ENCODE measurements at regions not wholly inside any gene's neighbourhood (a gene's known extent, or its start where the extent isn't known, plus 50 kb on each side); places are given as distances from the start of the nearest gene placed in this dataset.

DNA sequence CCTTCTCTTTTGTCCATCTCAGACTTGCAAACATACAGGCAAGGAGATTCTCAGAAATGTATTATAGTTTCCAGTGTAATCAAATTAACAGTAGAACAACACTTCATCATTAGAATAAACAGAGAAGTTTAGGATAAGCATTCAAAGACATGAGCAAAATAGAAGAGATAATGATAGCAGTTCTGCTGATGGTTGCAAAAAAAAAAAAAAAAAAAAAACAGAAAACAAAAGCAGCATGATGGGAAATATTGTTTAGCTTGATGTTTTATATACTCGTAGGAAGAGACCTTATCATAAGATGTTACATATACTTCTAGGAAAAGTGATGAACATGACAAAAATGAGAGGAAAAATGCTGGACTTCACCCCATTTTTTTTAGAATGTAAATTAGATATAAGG, 1356.2 kb downstream of the MAT2B start:
- no peaks in the 10 kb centered on the region for H3K27me3 ChIP-seq (ENCODE audit: insufficient read depth, low read depth, low read length)
- H3K36me3 ChIP-seq (ENCODE audit: insufficient read depth, low read length), result no peaks in the 10 kb centered on the region
- no peak overlapping the region for H3K9ac ChIP-seq (ENCODE audit: low read length)
- no peak overlapping the region for H3K27ac ChIP-seq (ENCODE audit: low read length)
- H3K79me2 ChIP-seq (replicated peaks; ENCODE audit: insufficient read depth, low read length), result no peaks in the 10 kb centered on the region
- H3K9me3 ChIP-seq (ENCODE audit: low read length), result no peaks in the 10 kb centered on the region
- H3K4me2 ChIP-seq (ENCODE audit: low read length), result no peak overlapping the region
- no peaks in the 10 kb centered on the region for H3F3A ChIP-seq (ENCODE audit: insufficient read depth, low read length, poor library complexity, severe bottlenecking)
- H4K20me1 ChIP-seq (ENCODE audit: insufficient read depth), result no peaks in the 10 kb centered on the region
- TF ChIP-seq SMC3 (conservative IDR thresholded peaks at IDR 0.05; ENCODE audit: poor library complexity), result no peak
- TF ChIP-seq EZH2 (IDR thresholded peaks at IDR 0.05; ENCODE audit: borderline replicate concordance, insufficient read depth, low read length, poor library complexity, severe bottlenecking), result no peak
- no peak for TF ChIP-seq RAD21 (conservative IDR thresholded peaks at IDR 0.05)
- H2AFZ ChIP-seq (ENCODE audit: low read depth, low read length), result no peak overlapping the region
- no peaks in the 10 kb centered on the region for H3K9me2 ChIP-seq (ENCODE audit: insufficient read depth, low read length)
- H3K4me3 ChIP-seq (ENCODE audit: low read length), result no peak overlapping the region

GRCh38 chr5:164868761-164869160, 1363.3 kb downstream of the MAT2B start:
- no peak overlapping the region for H3K4me2 ChIP-seq (ENCODE audit: low read length)
- no peaks in the 10 kb centered on the region for H4K20me1 ChIP-seq (ENCODE audit: insufficient read depth)
- H2AFZ ChIP-seq (ENCODE audit: low read depth, low read length), result no peak overlapping the region
- no peaks in the 10 kb centered on the region for H3F3A ChIP-seq (ENCODE audit: insufficient read depth, low read length, poor library complexity, severe bottlenecking)
- TF ChIP-seq REST (IDR thresholded peaks at IDR 0.05; ENCODE audit: borderline replicate concordance), result no peak
- TF ChIP-seq POLR2AphosphoS5 (IDR thresholded peaks at IDR 0.05), result no peak
- no peak for TF ChIP-seq RAD21 (conservative IDR thresholded peaks at IDR 0.05)
- no peak for TF ChIP-seq MXI1 (conservative IDR thresholded peaks at IDR 0.05; ENCODE audit: poor library complexity, severe bottlenecking)
- TF ChIP-seq SMC3 (conservative IDR thresholded peaks at IDR 0.05; ENCODE audit: poor library complexity), result no peak
- TF ChIP-seq EZH2 (IDR thresholded peaks at IDR 0.05; ENCODE audit: borderline replicate concordance, insufficient read depth, low read length, poor library complexity, severe bottlenecking), result no peak
- TF ChIP-seq CTCF (IDR thresholded peaks at IDR 0.05; ENCODE audit: poor library complexity, severe bottlenecking), result no peak
- TF ChIP-seq TAF1 (IDR thresholded peaks at IDR 0.05; ENCODE audit: low read depth), result no peak
- no peak for TF ChIP-seq EP300 (conservative IDR thresholded peaks at IDR 0.05; ENCODE audit: poor library complexity, severe bottlenecking)
- H3K9me3 ChIP-seq (ENCODE audit: low read length), result no peaks in the 10 kb centered on the region
- H3K27ac ChIP-seq (ENCODE audit: low read length), result no peak overlapping the region
- H3K27me3 ChIP-seq (ENCODE audit: insufficient read depth, low read depth, low read length), result no peaks in the 10 kb centered on the region
- no peaks in the 10 kb centered on the region for H3K79me2 ChIP-seq (replicated peaks; ENCODE audit: insufficient read depth, low read length)
- H3K4me3 ChIP-seq (ENCODE audit: low read length), result no peak overlapping the region
- no peaks in the 10 kb centered on the region for H3K9me2 ChIP-seq (ENCODE audit: insufficient read depth, low read length)
- no peak overlapping the region for H3K9ac ChIP-seq (ENCODE audit: low read length)
- H3K36me3 ChIP-seq (ENCODE audit: insufficient read depth, low read length), result no peaks in the 10 kb centered on the region

- Histone ChIP-seq H3K4me2 (ENCODE audit: low read length) (no peak overlapping the region), H3F3A (ENCODE audit: insufficient read depth, low read length, poor library complexity, severe bottlenecking) (no peaks in the 10 kb centered on the region), H3K27me3 (ENCODE audit: insufficient read depth, low read depth, low read length) (no peaks in the 10 kb centered on the region), H3K4me3 (ENCODE audit: low read length) (no peak overlapping the region), H3K79me2 (replicated peaks; ENCODE audit: insufficient read depth, low read length) (no peaks in the 10 kb centered on the region), H3K36me3 (ENCODE audit: insufficient read depth, low read length) (no peaks in the 10 kb centered on the region), H3K27ac (ENCODE audit: low read length) (no peak overlapping the region), H3K9me2 (ENCODE audit: insufficient read depth, low read length) (no peaks in the 10 kb centered on the region), H3K9ac (ENCODE audit: low read length) (no peak overlapping the region), H3K9me3 (ENCODE audit: low read length) (no peaks in the 10 kb centered on the region), H4K20me1 (ENCODE audit: insufficient read depth) (no peaks in the 10 kb centered on the region), H2AFZ (ENCODE audit: low read depth, low read length) (no peak overlapping the region)
- TF ChIP-seq SMC3 (conservative IDR thresholded peaks at IDR 0.05; ENCODE audit: poor library complexity) (no peak), EP300 (conservative IDR thresholded peaks at IDR 0.05; ENCODE audit: poor library complexity, severe bottlenecking) (no peak), CTCF (IDR thresholded peaks at IDR 0.05; ENCODE audit: poor library complexity, severe bottlenecking) (no peak), TAF1 (IDR thresholded peaks at IDR 0.05; ENCODE audit: low read depth) (no peak), MXI1 (conservative IDR thresholded peaks at IDR 0.05; ENCODE audit: poor library complexity, severe bottlenecking) (no peak), REST (IDR thresholded peaks at IDR 0.05; ENCODE audit: borderline replicate concordance) (no peak), EZH2 (IDR thresholded peaks at IDR 0.05; ENCODE audit: borderline replicate concordance, insufficient read depth, low read length, poor library complexity, severe bottlenecking) (no peak), RAD21 (conservative IDR thresholded peaks at IDR 0.05) (no peak), POLR2AphosphoS5 (IDR thresholded peaks at IDR 0.05) (no peak)
These were observed 1363.9 kb downstream of the MAT2B start for GRCh38 chr5:164869325-164869724.
